Esophagus squamous epithelium (tissue), 4 donors: ENCODE measurements at regions not wholly inside any gene's neighbourhood (a gene's known extent, or its start where the extent isn't known, plus 50 kb on each side); places are given as distances from the start of the nearest gene placed in this dataset.

ENCODE experiments used
- CTCF ChIP-seq, 6 experiments: fragments of 450-650 bp in 4 of 6; fragments of 200-600 bp in 2 of 6; sonication (generic) in 2 of 6; IDR thresholded peaks; one replicate each; pipeline ENCODE4 v1.5.1; 2016 to 2019; ENCODE audit warnings: antibody characterized with exemption in 6 of 6, mild to moderate bottlenecking in 4 of 6, moderate library complexity in 4 of 6
- POLR2A ChIP-seq, 4 donors: fragments of 450-650 bp; IDR thresholded peaks; one replicate each; pipeline ENCODE4 v1.6.1; 2017; ENCODE audit warnings: antibody characterized with exemption in 4 of 4, mild to moderate bottlenecking in 4 of 4, moderate library complexity in 3 of 4

DNA sequence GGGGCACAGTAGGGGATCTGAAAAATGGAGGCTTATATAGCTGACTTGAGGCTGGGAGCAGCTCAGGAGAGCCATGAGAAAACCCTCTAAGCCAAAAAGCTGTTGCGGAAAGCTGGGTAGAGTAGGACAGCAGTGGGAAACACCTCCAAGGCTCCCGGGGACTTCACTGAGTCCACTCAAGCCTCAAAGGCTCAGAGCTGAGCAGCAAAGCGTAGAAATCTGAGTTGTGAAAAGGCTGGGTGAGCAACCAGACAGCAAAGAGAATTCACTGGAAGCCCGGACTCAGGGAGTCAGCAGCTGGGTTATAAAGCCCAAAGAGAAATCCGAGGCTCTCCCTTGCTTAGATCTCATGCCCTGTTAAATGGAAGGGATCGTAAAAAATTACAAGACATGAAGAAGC lies 905.0 kb downstream of the EFNB2 start:
- no peak for TF ChIP-seq CTCF (IDR thresholded peaks at IDR 0.05)
- no peak for TF ChIP-seq POLR2A (IDR thresholded peaks at IDR 0.05)
